SW 1271 (cell line): ENCODE measurements at regions not wholly inside any gene's neighbourhood (a gene's known extent, or its start where the extent isn't known, plus 50 kb on each side); places are given as distances from the start of the nearest gene placed in this dataset.

Experiments used
- DNase-seq, 2 experiments: peaks; one replicate each; lab custom pipeline; 2025; lab: John Stamatoyannopoulos, UW

DNA sequence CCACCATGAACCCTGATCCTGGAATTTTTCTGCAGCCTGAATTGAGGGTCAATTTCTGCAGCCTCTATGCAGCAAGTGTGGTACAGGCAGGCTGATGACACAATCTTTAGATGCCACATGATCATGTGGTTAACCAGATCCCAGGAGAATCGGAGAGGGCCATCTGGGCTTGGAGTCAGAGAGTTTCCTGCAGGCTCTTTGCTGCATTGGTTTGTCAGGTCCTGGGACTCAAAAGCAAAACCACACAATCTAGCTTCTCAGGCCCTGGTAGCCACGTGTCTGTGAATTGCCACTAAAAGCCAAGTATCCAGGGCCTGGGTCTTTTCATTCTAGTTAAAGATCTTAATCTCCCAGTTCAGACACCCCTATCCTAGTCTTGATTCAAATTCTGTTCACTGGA lies 464.5 kb downstream of the BCOR start:
- no peak for DNase-seq

- DNase-seq, result no peak
These were observed 461.3 kb downstream of the BCOR start for GRCh38 chrX:39636481-39636880.

DNA sequence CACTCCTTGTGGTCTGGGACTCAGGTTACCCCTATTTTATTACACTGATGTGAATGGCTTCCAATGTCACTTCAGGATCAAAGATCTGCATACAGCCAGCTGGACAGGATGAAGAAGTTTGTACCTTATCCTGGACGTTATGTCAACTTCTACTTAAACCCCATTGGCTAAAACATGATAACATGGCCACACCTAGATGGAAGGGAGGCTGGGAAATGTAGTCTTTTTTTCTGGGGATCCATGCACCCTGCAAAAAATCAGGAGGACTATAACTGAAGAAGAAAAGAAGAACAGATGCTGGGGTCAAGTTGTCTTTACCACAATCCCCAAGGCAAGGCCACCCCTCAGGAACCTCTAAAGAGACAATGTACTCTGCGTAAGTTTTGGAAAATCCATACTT lies 459.2 kb downstream of the BCOR start:
- DNase-seq, result no peak

DNA sequence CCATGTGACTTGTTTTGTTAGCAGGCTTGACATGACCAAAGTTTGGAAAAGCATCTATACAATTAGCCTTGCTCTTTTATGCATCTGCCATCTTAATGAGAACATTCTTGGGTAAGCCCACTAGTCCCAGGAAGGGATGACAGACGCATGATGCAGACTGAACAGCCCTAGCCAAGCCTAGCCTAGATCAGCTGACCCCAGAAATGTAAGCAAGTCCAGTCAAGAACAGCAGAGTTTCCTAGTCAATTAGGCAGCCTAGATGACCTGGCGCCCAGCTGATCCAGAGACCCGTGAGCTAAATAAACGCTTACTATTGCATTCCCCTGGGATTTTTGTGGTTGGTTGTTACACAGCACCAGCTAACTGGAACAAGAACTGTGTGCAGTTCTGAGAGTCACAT lies 457.9 kb downstream of the BCOR start:
- no peak for DNase-seq

- no peak for DNase-seq
These were observed 456.9 kb downstream of the BCOR start for GRCh38 chrX:39640866-39641265.

DNA sequence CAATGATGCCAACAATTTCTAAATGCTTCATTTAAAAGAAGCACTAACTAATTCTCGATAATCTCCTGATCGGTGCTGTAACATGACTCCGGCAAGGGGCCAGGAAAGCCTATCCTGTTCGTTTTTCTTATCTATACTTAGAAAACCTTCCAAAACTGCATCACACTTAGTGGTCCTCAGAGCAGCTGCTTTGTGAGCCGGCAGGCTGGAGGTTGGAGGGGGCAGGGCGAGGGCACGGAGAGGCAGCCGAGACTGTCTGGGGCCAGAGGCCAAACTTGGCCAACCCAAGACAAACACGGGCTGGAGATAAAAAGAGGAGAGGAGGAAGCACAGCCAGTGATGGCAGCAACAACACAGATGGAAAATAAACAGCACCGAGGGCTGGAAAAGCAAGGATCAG lies 455.7 kb downstream of the BCOR start:
- DNase-seq, result no peak

GRCh38 chrX:39643550-39643949 lies 454.2 kb downstream of the BCOR start:
- no peak for DNase-seq

DNA sequence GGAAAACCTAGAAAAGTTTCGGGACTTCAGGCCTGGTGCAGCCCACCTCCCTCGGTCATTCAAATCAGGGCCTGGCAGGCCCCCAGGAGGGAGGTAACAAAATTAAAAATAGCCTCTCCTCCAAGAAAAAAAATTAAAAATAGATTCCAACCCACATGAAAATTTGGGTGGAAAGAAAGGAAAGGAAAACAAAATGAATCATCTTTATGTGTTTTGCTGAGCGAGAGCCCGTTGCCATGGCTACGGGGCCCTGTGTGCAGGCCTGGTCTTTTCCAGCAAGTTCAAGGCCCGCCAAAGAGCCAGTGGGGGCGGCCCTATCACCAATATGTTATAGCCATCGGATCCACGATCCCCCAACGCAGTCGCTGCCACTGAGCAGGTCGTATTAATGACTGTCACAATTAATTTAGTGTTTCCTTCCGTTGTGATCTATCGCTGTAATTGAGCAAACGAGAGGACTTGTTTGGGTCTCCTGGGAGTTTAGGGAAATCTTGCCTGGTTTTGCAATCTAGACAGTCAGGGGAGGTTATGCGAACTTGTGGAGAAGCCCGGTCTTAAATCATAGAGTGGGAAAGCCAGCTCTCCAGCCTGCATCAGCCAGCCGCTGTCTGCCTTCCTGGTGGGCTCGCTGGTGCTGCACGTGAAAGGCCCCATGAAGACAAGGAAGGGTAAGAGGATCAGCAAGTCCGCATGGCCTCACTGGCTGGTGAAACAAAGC lies 452.4 kb downstream of the BCOR start:
- no peak for DNase-seq

GRCh38 chrX:39648548-39649254 lies 449.1 kb downstream of the BCOR start:
- DNase-seq, result no peak

GRCh38 chrX:39650768-39651347 lies 446.9 kb downstream of the BCOR start:
- DNase-seq, result no peak

DNA sequence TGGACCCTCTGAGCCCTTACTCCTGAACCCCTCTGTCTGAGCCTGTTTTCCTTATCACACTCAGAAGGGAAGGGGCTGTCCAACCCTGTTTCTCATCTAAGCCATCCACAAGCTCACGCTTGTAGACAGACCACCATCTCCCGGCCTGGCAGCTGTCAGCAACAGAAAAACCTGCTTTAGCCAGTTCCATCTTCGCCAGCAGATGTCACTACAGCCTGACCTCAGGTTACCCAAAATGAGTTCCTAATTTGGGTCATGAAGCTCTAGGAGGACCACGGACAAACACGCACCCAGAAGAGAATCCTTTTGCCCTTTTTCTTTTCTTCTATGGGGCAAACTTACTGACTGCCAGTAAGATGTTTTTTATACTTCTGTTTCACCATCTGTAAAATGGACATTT lies 445.4 kb downstream of the BCOR start:
- no peak for DNase-seq

GRCh38 chrX:39653691-39654090 lies 444.1 kb downstream of the BCOR start:
- DNase-seq, result no peak

DNA sequence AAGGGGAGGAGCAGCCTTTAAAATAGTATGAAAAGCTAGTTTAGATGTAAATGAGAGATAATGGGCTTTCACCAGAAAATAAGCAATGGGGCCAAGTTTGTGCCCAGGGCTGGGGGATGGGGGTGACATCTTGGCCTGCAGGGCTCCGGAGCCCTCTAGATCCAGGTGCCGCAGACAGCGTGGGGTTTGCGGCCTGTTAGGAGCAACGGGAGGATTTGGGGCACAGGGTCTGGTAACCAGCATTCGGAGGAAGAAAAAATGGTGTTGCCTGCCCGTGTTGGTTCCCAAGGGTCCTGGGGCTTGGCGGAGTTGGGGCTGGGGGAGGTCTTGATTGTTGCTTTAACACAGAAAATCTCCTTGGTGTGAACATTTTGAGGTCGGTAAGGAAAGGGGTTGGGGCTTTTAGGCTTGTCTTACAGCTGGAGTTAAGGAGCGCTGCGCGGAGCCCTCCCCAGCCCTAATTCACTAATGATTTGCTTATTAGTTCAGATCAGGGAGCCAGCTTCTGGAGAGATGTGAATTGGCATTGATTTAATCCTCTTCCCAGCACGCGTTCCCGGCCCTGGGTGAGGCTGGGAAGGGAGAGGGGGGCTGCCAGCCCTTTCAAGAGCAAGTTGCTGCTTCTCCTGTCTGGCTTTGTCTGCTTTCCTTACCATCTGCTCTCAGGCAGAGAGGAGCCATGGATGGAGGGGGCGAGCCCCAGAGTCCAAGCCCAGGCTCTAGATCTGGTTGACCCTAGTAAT lies 443.4 kb downstream of the BCOR start:
- no peak for DNase-seq

DNA sequence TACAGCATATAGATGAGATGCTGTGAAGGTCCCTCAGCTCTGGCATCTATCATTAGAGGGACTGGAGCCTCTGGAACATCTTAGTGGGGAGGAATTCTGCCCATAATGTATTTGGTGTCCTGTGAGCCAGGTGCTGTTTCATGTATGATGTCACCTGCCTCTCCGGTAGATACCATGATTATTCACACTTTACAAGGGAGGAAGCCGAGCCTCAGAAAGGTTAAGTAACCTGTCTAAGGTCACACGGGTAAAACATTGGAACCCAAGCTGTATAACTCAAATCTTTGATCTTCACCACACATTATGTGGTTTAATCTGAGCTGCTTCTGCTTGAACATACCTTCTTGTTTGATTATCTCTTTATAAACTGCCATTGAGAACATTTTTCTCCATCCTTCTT lies 442.8 kb downstream of the BCOR start:
- no peak for DNase-seq

DNA sequence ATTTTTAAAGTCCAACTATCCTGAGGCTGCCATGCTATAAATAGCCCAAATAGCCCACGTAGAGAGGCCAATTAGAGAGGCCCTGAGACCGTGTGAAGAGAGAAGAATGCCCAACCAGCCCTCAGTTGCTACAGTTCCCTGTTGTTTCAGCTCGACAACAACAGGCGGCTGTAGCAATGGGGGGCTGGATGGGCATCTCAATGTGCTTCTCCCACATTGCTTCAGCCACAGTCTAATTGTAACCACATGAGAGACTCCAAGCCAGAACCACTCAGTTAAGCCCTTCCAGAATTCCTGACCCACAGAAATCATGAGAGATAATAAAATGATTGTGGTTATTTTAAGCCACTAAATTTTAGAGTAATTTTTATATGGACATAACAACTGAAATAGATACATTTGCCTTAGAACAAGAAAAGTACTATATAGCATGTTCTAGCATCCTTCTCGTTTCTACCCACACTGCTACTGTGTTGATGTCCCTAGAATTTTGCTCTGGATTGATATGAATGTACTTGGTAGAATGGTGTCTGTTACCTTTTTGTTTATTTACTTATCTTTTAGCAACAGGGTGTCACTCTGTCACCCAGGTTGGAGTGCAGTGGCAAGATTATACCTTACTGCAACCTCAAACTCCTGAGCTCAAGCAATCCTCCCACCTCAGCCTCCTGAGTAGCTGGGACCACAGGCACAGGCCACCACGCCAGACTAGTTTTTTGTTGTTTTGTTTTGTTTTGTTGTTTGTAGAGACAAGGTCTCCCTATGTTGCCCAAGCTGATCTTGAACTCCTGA lies 436.4 kb downstream of the BCOR start:
- no peak for DNase-seq

DNA sequence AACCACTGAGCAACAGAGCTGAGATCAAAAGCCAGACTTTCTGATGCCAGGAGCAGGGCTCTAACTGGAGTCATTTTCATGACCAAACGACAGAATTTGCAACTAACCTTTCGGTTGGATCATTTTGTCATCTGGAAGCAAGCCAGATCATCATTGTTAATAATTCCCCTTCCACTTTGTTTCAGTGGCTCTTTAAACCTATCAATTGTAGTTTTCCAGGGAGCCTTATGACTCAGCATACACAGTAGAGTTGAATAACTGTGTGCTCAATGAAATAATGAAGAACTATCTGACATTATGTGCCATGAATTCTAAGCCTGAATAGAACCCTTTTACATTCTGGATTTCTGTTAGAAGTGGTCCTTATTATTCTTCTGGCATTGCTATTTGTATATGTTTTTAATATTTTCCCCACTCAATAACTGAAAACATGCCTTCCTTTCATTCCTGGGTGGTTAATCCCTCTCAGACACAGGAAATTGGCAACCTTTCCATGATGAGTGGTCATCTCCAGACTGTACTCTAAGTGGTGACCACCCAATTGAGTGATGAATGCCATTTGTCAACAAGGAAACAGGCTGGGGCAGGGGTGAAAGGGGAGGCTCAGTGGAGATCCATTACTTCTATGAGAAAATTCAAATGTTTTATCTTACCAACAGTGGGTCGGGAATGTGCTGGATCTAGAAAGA lies 431.8 kb downstream of the BCOR start:
- DNase-seq, result no peak

- no peak for DNase-seq
These were observed 430.6 kb downstream of the BCOR start for GRCh38 chrX:39667191-39667590.

- no peak for DNase-seq
These were observed 429.8 kb downstream of the BCOR start for GRCh38 chrX:39667736-39668482.

GRCh38 chrX:39669668-39670067 lies 428.1 kb downstream of the BCOR start:
- DNase-seq, result no peak

DNA sequence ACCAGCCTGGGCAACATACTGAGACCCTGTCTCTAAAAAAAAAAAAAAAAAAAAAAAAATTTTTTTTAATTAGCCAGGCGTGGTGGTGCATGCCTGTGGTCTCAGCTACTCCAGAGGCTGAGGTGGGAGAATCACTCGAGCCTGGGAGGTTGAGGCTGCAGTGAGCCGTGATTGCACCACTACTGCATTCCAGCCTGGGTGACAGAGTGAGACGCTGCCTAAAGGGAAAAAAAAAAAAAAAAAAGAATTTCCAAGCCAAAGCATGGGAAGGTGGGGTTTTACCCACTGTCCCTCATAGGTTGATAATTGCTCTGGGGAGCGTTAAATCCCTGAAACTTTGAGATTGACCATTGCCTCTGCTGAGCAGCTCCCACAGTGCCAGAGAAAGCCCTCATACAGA lies 427.5 kb downstream of the BCOR start:
- DNase-seq, result no peak

GRCh38 chrX:39672405-39672804 lies 425.4 kb downstream of the BCOR start:
- no peak for DNase-seq
